AG09309 (cell line): ENCODE measurements at regions not wholly inside any gene's neighbourhood (a gene's known extent, or its start where the extent isn't known, plus 50 kb on each side); places are given as distances from the start of the nearest gene placed in this dataset.

Experiments used
- DNase-seq: peaks from one replicate; pipeline ENCODE4 v3.0.0-alpha.2; 2010; ENCODE audit warnings: low read depth
- H3K4me3 ChIP-seq: 2 replicates; pipeline ENCODE4 v1.5.1; 2011; ENCODE audit warnings: mild to moderate bottlenecking, low read depth, low read length, moderate library complexity; ENCODE audit not compliant: control insufficient read depth
- CTCF ChIP-seq: IDR thresholded peaks from 2 replicates; pipeline ENCODE4 v1.5.1; 2011; ENCODE audit warnings: mild to moderate bottlenecking, low read depth, low read length, inconsistent platforms; ENCODE audit not compliant: insufficient read depth, control insufficient read depth; ENCODE audit errors: missing control alignments

- H3K4me3 ChIP-seq: no peak overlapping the region
- no peak for DNase-seq
- no peak for TF ChIP-seq CTCF
Measured at GRCh38 chr18:24757134-24757533, 296.7 kb downstream of the HRH4 start.

- no peak overlapping the region for H3K4me3 ChIP-seq
- DNase-seq: no peak
Measured at GRCh38 chr18:24761765-24762164, 301.3 kb downstream of the HRH4 start.

GRCh38 chr18:24762511-24762910 lies 302.1 kb downstream of the HRH4 start:
- no peak for DNase-seq
- H3K4me3 ChIP-seq: no peak overlapping the region
- TF ChIP-seq CTCF: no peak

More at GRCh38 chr18:24761765-24762164, 301.3 kb downstream of the HRH4 start:
- no peak for TF ChIP-seq CTCF

- no peak for TF ChIP-seq CTCF
- peak; percentile 2 for DNase-seq
- no peak overlapping the region for H3K4me3 ChIP-seq
Measured at GRCh38 chr18:24763765-24764513, 303.5 kb downstream of the HRH4 start.

- DNase-seq: no peak
Measured at GRCh38 chr18:24764766-24765165, 304.3 kb downstream of the HRH4 start.

GRCh38 chr18:24766376-24766775 lies 305.9 kb downstream of the HRH4 start:
- no peak for DNase-seq
- TF ChIP-seq CTCF: no peak

More at GRCh38 chr18:24764766-24765165, 304.3 kb downstream of the HRH4 start:
- TF ChIP-seq CTCF: no peak
- no peak overlapping the region for H3K4me3 ChIP-seq

More at GRCh38 chr18:24766376-24766775, 305.9 kb downstream of the HRH4 start:
- no peak overlapping the region for H3K4me3 ChIP-seq
